Hepatocyte (in vitro differentiated cells): ENCODE measurements at regions not wholly inside any gene's neighbourhood (a gene's known extent, or its start where the extent isn't known, plus 50 kb on each side); places are given as distances from the start of the nearest gene placed in this dataset.

Experiments used
- EZH2 ChIP-seq: fragments of 200-600 bp; sonication (generic); IDR thresholded peaks from 2 replicates; pipeline ENCODE4 v1.6.1; 2016; ENCODE audit warnings: antibody characterized with exemption, mild to moderate bottlenecking, borderline replicate concordance
- EZH2phosphoT487 ChIP-seq: fragments of 200-600 bp; sonication (generic); IDR thresholded peaks from one replicate; pipeline ENCODE4 v1.6.1; 2018; ENCODE audit warnings: antibody characterized with exemption, mild to moderate bottlenecking, low read depth, moderate library complexity; ENCODE audit not compliant: unreplicated experiment, severe bottlenecking
- TF ChIP-seq, protein P1 (sequence below): fragments of 200-600 bp; sonication (generic); IDR thresholded peaks from 2 replicates; pipeline ENCODE4 v1.5.1; 2016; ENCODE audit warnings: antibody characterized with exemption, mild to moderate bottlenecking; ENCODE audit not compliant: poor library complexity

DNA sequence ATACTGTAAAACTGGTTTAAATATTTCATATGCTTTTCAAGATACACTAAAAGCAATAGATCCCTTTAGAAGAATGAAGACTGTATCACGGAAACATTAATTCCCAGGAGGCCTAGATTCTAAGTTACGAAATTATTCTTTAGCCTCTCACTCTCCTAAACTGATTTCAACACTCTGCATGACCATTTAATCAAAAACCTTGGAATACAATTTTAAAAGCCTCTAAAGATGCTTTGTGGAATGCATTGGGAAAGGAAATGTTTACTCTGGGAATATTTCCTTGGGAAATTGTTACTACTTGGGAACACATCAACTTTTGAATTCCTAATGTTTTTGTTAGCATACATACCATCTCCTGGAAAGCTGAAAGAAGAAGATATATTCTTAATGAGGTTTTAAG is 255.7 kb upstream of the FAR2 start:
- TF ChIP-seq, protein P1, sequence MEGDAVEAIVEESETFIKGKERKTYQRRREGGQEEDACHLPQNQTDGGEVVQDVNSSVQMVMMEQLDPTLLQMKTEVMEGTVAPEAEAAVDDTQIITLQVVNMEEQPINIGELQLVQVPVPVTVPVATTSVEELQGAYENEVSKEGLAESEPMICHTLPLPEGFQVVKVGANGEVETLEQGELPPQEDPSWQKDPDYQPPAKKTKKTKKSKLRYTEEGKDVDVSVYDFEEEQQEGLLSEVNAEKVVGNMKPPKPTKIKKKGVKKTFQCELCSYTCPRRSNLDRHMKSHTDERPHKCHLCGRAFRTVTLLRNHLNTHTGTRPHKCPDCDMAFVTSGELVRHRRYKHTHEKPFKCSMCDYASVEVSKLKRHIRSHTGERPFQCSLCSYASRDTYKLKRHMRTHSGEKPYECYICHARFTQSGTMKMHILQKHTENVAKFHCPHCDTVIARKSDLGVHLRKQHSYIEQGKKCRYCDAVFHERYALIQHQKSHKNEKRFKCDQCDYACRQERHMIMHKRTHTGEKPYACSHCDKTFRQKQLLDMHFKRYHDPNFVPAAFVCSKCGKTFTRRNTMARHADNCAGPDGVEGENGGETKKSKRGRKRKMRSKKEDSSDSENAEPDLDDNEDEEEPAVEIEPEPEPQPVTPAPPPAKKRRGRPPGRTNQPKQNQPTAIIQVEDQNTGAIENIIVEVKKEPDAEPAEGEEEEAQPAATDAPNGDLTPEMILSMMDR = no peak
- TF ChIP-seq EZH2 (no peak), EZH2phosphoT487 (no peak)
